ENCODE measurements at regions not wholly inside any gene's neighbourhood (a gene's known extent, or its start where the extent isn't known, plus 50 kb on each side); places are given as distances from the start of the nearest gene placed in this dataset.

GRCh38 chrX:39675619-39676018 is 422.1 kb downstream of the BCOR start:
- TF ChIP-seq CTCF (IDR thresholded peaks at IDR 0.05 in 2 of 3, conservative IDR thresholded peaks at IDR 0.05 in 1 of 3; ENCODE audit: borderline replicate concordance in 1 of 3, insufficient read depth in 1 of 3, low read depth in 2 of 3, low read length in 2 of 3), result no peak
- no peak for TF ChIP-seq SIN3A (IDR thresholded peaks at IDR 0.05; ENCODE audit: low read depth)
- TF ChIP-seq FOSL1 (IDR thresholded peaks at IDR 0.05; ENCODE audit: low read depth), result no peak
- no peak for TF ChIP-seq SP1 (IDR thresholded peaks at IDR 0.05; ENCODE audit: low read depth)
- TF ChIP-seq EZH2 (IDR thresholded peaks at IDR 0.05), result no peak
- no peak for TF ChIP-seq ZFX (IDR thresholded peaks at IDR 0.05)
- no peak for TF ChIP-seq RAD21 (IDR thresholded peaks at IDR 0.05; ENCODE audit: low read depth)
- no peak for TF ChIP-seq POLR2AphosphoS5 (IDR thresholded peaks at IDR 0.05; ENCODE audit: low read depth, low read length)
- no peak for TF ChIP-seq ATF3 (IDR thresholded peaks at IDR 0.05)
- no peak for TF ChIP-seq POLR2A (IDR thresholded peaks at IDR 0.05; ENCODE audit: borderline replicate concordance, extremely low read depth, insufficient read depth, insufficient read length)
- TF ChIP-seq YY1 (IDR thresholded peaks at IDR 0.05; ENCODE audit: extremely low read depth, insufficient replicate concordance, low read depth, low read length), result no peak
- no peak for TF ChIP-seq JUND (IDR thresholded peaks at IDR 0.05)
- no peak for TF ChIP-seq REST (IDR thresholded peaks at IDR 0.05; ENCODE audit: low read depth)
- TF ChIP-seq EZH2phosphoT487 (IDR thresholded peaks at IDR 0.05; ENCODE audit: borderline replicate concordance), result no peak

Measured in HCT116 (cell line).